Neutrophil (primary cell): ENCODE measurements at regions not wholly inside any gene's neighbourhood (a gene's known extent, or its start where the extent isn't known, plus 50 kb on each side); places are given as distances from the start of the nearest gene placed in this dataset.

ENCODE experiments used
- H3K27ac ChIP-seq: fragments of 200-600 bp; sonication (generic); 2 replicates; pipeline ENCODE4 v1.5.1; 2016; ENCODE audit warnings: mild to moderate bottlenecking, moderate library complexity
- H3K27me3 ChIP-seq: fragments of 200-600 bp; sonication (generic); 2 replicates; pipeline ENCODE4 v1.6.0; 2016; ENCODE audit warnings: mild to moderate bottlenecking
- H3K36me3 ChIP-seq: fragments of 200-600 bp; sonication (generic); 2 replicates; pipeline ENCODE4 v1.5.1; 2017
- H3K4me1 ChIP-seq, 2 experiments: fragments of 200-600 bp in 1 of 2; sonication (generic) in 1 of 2; 1 replicate in 1 of 2; 2 replicates in 1 of 2; pipeline versions ENCODE4 v1.5.1 to v1.6.1; 2013 to 2016; ENCODE audit warnings: low read depth in 1 of 2, low read length in 1 of 2, mild to moderate bottlenecking in 1 of 2, moderate library complexity in 1 of 2; ENCODE audit not compliant: control insufficient read depth in 1 of 2, insufficient read depth in 1 of 2
- H3K4me3 ChIP-seq, 2 experiments: fragments of 200-600 bp in 1 of 2; sonication (generic) in 1 of 2; 1 replicate in 1 of 2; 2 replicates in 1 of 2; pipeline ENCODE4 v1.5.1; 2013 to 2016; ENCODE audit warnings: low read depth in 1 of 2, low read length in 1 of 2, mild to moderate bottlenecking in 1 of 2, moderate library complexity in 1 of 2
- H3K9me3 ChIP-seq: fragments of 200-600 bp; sonication (generic); 2 replicates; pipeline ENCODE4 v1.5.1; 2016
- TF ChIP-seq, protein P1 (sequence below): fragments of 200-600 bp; sonication (generic); IDR thresholded peaks from 2 replicates; pipeline ENCODE4 v1.5.1; 2016; ENCODE audit warnings: antibody characterized with exemption

DNA sequence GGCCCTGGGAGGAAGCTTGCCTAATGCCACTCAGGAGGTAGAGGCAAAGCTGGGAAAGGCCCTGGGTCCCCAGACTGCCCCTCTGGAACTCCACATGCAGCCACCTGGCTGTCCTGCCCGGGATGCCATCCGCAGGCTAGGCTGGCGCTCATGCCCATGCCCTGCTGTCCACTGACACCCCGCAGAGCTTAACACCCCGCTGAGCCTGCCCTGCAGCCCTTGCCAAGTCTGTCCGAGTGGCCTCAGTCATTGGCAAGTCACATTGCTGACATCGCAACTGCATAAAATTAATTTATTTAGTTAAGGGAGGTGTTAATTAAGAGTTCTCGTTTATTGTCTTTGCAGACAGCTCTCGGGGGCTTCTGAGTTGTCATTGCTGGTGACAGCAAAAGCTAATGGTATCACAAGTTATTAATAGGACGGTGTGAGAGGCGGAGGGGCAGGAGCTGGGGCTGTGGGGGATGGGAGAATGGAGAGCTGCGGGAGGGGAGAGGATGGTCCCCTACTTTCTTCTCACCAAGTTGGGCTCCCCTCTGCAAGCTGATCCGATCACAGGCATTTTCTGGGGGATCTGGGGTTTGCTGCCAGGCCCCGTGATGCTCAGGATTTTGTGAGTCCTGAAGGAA lies 55.6 kb upstream of the PCBD1 start:
- H3K36me3 ChIP-seq: no peaks in the 10 kb centered on the region
- H3K4me1 ChIP-seq: no peaks in the 10 kb centered on the region
- H3K4me3 ChIP-seq: no peak overlapping the region
- no peaks in the 10 kb centered on the region for H3K27me3 ChIP-seq
- no peaks in the 10 kb centered on the region for H3K9me3 ChIP-seq
- H3K27ac ChIP-seq: no peak overlapping the region
- TF ChIP-seq, protein P1, sequence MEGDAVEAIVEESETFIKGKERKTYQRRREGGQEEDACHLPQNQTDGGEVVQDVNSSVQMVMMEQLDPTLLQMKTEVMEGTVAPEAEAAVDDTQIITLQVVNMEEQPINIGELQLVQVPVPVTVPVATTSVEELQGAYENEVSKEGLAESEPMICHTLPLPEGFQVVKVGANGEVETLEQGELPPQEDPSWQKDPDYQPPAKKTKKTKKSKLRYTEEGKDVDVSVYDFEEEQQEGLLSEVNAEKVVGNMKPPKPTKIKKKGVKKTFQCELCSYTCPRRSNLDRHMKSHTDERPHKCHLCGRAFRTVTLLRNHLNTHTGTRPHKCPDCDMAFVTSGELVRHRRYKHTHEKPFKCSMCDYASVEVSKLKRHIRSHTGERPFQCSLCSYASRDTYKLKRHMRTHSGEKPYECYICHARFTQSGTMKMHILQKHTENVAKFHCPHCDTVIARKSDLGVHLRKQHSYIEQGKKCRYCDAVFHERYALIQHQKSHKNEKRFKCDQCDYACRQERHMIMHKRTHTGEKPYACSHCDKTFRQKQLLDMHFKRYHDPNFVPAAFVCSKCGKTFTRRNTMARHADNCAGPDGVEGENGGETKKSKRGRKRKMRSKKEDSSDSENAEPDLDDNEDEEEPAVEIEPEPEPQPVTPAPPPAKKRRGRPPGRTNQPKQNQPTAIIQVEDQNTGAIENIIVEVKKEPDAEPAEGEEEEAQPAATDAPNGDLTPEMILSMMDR: no peak

DNA sequence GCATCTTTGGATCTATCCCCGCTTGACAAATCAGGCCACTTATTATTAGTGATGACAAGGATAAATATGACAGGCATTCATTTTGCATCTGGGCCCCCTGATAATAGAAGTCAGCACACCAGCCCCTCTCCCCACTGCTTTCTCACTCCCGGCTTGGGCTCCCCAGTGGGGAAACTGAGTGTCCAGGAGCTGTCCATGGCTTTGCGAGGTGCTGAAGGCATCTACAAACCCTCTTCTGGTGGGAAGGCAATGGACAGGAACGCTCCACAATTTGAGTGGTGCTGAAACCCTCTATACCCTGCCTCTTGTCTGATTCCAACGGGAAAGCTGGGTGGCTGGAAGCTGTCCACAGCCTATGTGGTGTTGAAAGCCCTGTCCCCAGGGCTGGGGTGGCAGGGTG lies 61.7 kb upstream of the PCBD1 start:
- Histone ChIP-seq H3K27me3 (no peaks in the 10 kb centered on the region), H3K9me3 (no peaks in the 10 kb centered on the region), H3K27ac (no peak overlapping the region), H3K36me3 (no peaks in the 10 kb centered on the region), H3K4me3 (no peak overlapping the region), H3K4me1 (no peaks in the 10 kb centered on the region)
- TF ChIP-seq, protein P1: no peak

DNA sequence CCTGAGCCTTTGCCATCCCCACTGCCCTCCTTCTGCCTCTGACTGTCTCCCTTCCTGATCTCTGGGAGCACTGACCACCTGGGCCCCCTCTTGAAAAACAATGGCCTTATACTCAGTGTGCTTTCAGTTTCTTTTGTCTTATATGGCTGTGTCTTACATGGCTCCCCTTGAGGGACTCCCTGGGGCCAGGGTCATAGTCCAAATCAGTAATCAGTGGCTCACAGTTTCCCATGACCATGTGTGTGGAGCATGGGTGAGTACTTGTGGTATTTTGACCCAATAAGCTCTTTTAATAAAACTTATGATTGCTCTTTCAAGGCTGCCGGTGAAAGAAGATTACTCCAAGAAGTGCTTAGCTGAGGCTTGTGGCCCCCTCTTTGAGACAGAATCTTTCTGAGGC lies 62.4 kb upstream of the PCBD1 start:
- TF ChIP-seq, protein P1: no peak
- Histone ChIP-seq H3K9me3 (no peaks in the 10 kb centered on the region), H3K27me3 (no peaks in the 10 kb centered on the region), H3K36me3 (no peaks in the 10 kb centered on the region), H3K27ac (no peak overlapping the region), H3K4me3 (no peak overlapping the region), H3K4me1 (no peaks in the 10 kb centered on the region)

DNA sequence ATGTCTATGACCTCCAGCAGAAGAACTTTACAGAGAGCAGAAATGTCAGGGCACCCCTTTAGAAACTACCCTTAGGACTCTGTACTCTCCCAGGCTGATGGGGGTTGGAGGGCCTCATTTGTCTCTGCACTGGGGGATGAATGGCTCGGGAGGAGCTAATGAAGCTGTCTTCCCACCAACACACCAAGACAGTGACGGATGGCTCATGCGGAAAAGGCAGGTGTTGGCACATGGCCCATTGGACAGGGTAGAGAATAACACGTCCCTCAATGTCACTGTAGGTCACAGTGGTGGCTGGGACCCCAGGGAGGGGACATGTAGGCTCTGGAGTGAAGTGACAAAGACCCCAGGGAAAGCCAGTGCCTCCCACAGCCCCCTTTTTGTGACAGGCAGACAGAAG lies 64.0 kb upstream of the PCBD1 start:
- Histone ChIP-seq H3K4me3 (no peak overlapping the region), H3K9me3 (no peaks in the 10 kb centered on the region), H3K27me3 (no peaks in the 10 kb centered on the region), H3K4me1 (no peaks in the 10 kb centered on the region), H3K27ac (no peak overlapping the region), H3K36me3 (no peaks in the 10 kb centered on the region)
- TF ChIP-seq, protein P1: no peak

DNA sequence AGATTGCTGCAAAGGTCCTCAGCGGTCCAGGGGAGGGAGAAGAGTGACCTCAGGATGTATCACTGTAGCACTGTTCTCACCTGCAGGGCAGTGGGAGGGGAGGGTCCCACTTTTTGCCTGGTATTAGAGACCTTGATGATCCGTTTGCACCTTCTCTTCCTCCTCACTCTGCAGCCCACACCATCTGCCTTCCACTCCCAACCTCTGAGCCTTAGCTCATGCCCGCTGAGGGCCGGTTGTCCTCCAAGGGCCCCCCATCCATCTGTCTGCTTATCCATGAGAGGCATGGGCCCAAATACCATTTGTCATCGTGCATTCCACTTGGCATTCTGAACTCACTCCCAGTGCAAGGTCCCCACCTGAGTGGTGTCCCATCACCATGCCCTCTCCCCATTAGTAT lies 64.6 kb upstream of the PCBD1 start:
- H3K36me3 ChIP-seq: no peaks in the 10 kb centered on the region
- H3K4me3 ChIP-seq: no peak overlapping the region
- TF ChIP-seq, protein P1: no peak
- no peaks in the 10 kb centered on the region for H3K9me3 ChIP-seq
- H3K27me3 ChIP-seq: no peaks in the 10 kb centered on the region
- H3K27ac ChIP-seq: no peak overlapping the region
- H3K4me1 ChIP-seq: no peaks in the 10 kb centered on the region
